ENCODE measurements at regions not wholly inside any gene's neighbourhood (a gene's known extent, or its start where the extent isn't known, plus 50 kb on each side); places are given as distances from the start of the nearest gene placed in this dataset.

- TF ChIP-seq REST (IDR thresholded peaks at IDR 0.05; ENCODE audit: unreplicated experiment) (no peak), EZH2phosphoT487 (IDR thresholded peaks at IDR 0.05; ENCODE audit: unreplicated experiment) (no peak), CTCF (conservative IDR thresholded peaks at IDR 0.05; ENCODE audit: low read depth in 2 of 2) (no peak)
These were observed 234.6 kb downstream of the HS3ST3A1 start for GRCh38 chr17:13367154-13367553.
